Gastroesophageal sphincter (tissue), 3 donors: ENCODE measurements at regions not wholly inside any gene's neighbourhood (a gene's known extent, or its start where the extent isn't known, plus 50 kb on each side); places are given as distances from the start of the nearest gene placed in this dataset.

ENCODE experiments used
- CTCF ChIP-seq, 4 experiments: fragments of 200-600 bp in 2 of 4; fragments of 450-650 bp in 2 of 4; sonication (generic) in 1 of 4; IDR thresholded peaks; one replicate each; pipeline ENCODE4 v1.5.1; 2017 to 2019; ENCODE audit warnings: antibody characterized with exemption in 4 of 4, mild to moderate bottlenecking in 2 of 4, moderate library complexity in 2 of 4
- POLR2A ChIP-seq, 2 donors: fragments of 450-650 bp; IDR thresholded peaks; one replicate each; pipeline ENCODE4 v1.6.1; 2017; ENCODE audit warnings: antibody characterized with exemption in 2 of 2, mild to moderate bottlenecking in 2 of 2, moderate library complexity in 1 of 2

- TF ChIP-seq CTCF (IDR thresholded peaks at IDR 0.05) (no peak), POLR2A (IDR thresholded peaks at IDR 0.05) (no peak)
Observed at GRCh38 chr20:57079031-57080005, 187.1 kb downstream of the BMP7 start.
